Lower lobe of right lung (tissue), 2 donors: ENCODE measurements at regions not wholly inside any gene's neighbourhood (a gene's known extent, or its start where the extent isn't known, plus 50 kb on each side); places are given as distances from the start of the nearest gene placed in this dataset.

Experiments used
- ATAC-seq, 2 donors: fragments of 200-7000 bp; cut with Tn5 transposase; one replicate each; pipeline ENCODE4 v1.9.1; 2020 to 2022; ENCODE audit warnings: mild to moderate bottlenecking in 2 of 2, moderate library complexity in 2 of 2
- DNase-seq: peaks from one replicate; pipeline ENCODE4 v3.0.0-alpha.2; 2020
- H3K27ac ChIP-seq: fragments of 200-600 bp; one replicate; pipeline ENCODE4 v1.8.0; 2022
- H3K27me3 ChIP-seq: fragments of 200-600 bp; one replicate; pipeline ENCODE4 v1.8.0; 2022; ENCODE audit warnings: low read depth
- H3K36me3 ChIP-seq: fragments of 200-600 bp; one replicate; pipeline ENCODE4 v1.8.0; 2022; ENCODE audit warnings: mild to moderate bottlenecking
- H3K4me1 ChIP-seq: fragments of 200-600 bp; one replicate; pipeline ENCODE4 v1.8.0; 2022
- H3K4me3 ChIP-seq: fragments of 200-600 bp; one replicate; pipeline ENCODE4 v1.8.0; 2022; ENCODE audit warnings: mild to moderate bottlenecking
- H3K9me3 ChIP-seq: fragments of 200-600 bp; one replicate; pipeline ENCODE4 v1.8.0; 2022
- intact Hi-C: fragments of 100-400 bp; cut with DNase I; formaldehyde crosslinking; loops from one replicate; pipeline ENCODE4 v1.11.0; 2022
- TF ChIP-seq, protein P1 (sequence below): fragments of 200-600 bp; IDR thresholded peaks from one replicate; pipeline ENCODE4 v1.8.0; 2022; ENCODE audit warnings: antibody characterized with exemption, mild to moderate bottlenecking
- donor health status: DM: no; HTN: yes; CAD: no; lungs with severe emphysema.

- TF ChIP-seq, protein P1, sequence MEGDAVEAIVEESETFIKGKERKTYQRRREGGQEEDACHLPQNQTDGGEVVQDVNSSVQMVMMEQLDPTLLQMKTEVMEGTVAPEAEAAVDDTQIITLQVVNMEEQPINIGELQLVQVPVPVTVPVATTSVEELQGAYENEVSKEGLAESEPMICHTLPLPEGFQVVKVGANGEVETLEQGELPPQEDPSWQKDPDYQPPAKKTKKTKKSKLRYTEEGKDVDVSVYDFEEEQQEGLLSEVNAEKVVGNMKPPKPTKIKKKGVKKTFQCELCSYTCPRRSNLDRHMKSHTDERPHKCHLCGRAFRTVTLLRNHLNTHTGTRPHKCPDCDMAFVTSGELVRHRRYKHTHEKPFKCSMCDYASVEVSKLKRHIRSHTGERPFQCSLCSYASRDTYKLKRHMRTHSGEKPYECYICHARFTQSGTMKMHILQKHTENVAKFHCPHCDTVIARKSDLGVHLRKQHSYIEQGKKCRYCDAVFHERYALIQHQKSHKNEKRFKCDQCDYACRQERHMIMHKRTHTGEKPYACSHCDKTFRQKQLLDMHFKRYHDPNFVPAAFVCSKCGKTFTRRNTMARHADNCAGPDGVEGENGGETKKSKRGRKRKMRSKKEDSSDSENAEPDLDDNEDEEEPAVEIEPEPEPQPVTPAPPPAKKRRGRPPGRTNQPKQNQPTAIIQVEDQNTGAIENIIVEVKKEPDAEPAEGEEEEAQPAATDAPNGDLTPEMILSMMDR, result no peak
- H3K27me3 ChIP-seq, result no peaks in the 10 kb centered on the region
- no peak overlapping the region for H3K27ac ChIP-seq
- H3K36me3 ChIP-seq, result no peaks in the 10 kb centered on the region
- ATAC-seq, result no peak
- DNase-seq, result no peak
- intact Hi-C loops, result no loop called here
- H3K4me3 ChIP-seq, result no peak overlapping the region
- H3K4me1 ChIP-seq, result no peaks in the 10 kb centered on the region
- no peaks in the 10 kb centered on the region for H3K9me3 ChIP-seq
These were observed 82.9 kb upstream of the RNF152 start for GRCh38 chr18:61975526-61976326.

GRCh38 chr18:61973273-61974115 lies 80.7 kb upstream of the RNF152 start:
- H3K27ac ChIP-seq, result no peak overlapping the region
- peak; percentile 43 to 53 for ATAC-seq
- no peak for DNase-seq
- TF ChIP-seq, protein P1, result no peak
- no peaks in the 10 kb centered on the region for H3K4me1 ChIP-seq
- intact Hi-C loops, result no loop called here
- no peaks in the 10 kb centered on the region for H3K36me3 ChIP-seq
- H3K9me3 ChIP-seq, result no peaks in the 10 kb centered on the region
- no peaks in the 10 kb centered on the region for H3K27me3 ChIP-seq
- no peak overlapping the region for H3K4me3 ChIP-seq

- Histone ChIP-seq H3K36me3 (no peaks in the 10 kb centered on the region), H3K9me3 (no peaks in the 10 kb centered on the region), H3K27me3 (no peaks in the 10 kb centered on the region), H3K27ac (no peak overlapping the region), H3K4me3 (no peak overlapping the region), H3K4me1 (no peaks in the 10 kb centered on the region)
- peak; percentile 67 to 83 for ATAC-seq
- intact Hi-C loops, result no loop called here
- no peak for DNase-seq
- TF ChIP-seq, protein P1, result no peak
These were observed 79.8 kb upstream of the RNF152 start for GRCh38 chr18:61972389-61973264.

GRCh38 chr18:61967252-61967891 lies 74.6 kb upstream of the RNF152 start:
- Histone ChIP-seq H3K9me3 (no peaks in the 10 kb centered on the region), H3K27me3 (no peaks in the 10 kb centered on the region), H3K27ac (no peak overlapping the region), H3K36me3 (no peaks in the 10 kb centered on the region), H3K4me3 (no peak overlapping the region), H3K4me1 (peaks cover 12% of the 10 kb centered on the region)
- DNase-seq (no peak), ATAC-seq (peak; percentile 39 to 68)
- intact Hi-C loops, result no loop called here
- TF ChIP-seq, protein P1, result no peak

DNA sequence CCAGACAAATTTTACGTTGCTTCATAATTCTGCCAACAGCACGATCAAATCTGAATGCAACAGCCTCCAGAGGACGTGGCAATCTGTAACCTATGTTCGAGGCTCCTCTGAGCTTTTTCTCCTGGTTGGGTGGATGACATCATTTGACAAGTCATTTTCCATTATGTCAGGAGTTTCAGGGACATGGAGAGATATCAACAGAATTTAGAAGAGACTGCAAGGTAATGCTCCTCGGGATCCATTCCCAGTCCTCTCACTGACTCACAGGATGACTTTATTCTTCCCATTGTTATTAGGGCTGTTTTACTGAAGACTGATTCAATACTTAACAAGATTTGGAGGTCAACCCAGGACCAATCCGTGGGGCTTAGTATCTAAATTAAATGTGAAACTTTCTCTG lies 72.5 kb upstream of the RNF152 start:
- Histone ChIP-seq H3K27ac (no peak overlapping the region), H3K9me3 (no peaks in the 10 kb centered on the region), H3K27me3 (no peaks in the 10 kb centered on the region), H3K4me1 (peaks cover 15% of the 10 kb centered on the region), H3K4me3 (no peak overlapping the region), H3K36me3 (no peaks in the 10 kb centered on the region)
- intact Hi-C loops, result no loop called here
- ATAC-seq (no peak), DNase-seq (no peak)
- TF ChIP-seq, protein P1, result no peak
